Mesothelial cell of epicardium (in vitro differentiated cells): ENCODE measurements at regions not wholly inside any gene's neighbourhood (a gene's known extent, or its start where the extent isn't known, plus 50 kb on each side); places are given as distances from the start of the nearest gene placed in this dataset.

ENCODE experiments used
- DNase-seq, 2 experiments: peaks; one replicate each; pipeline ENCODE4 v3.0.0; 2021; ENCODE audit warnings: low spot score in 2 of 2; ENCODE audit not compliant: unreplicated experiment in 2 of 2
- H3K27ac Mint-ChIP-seq: 2 replicates; pipeline ENCODE4 v1.8.0; 2021; ENCODE audit warnings: mixed read lengths
- H3K27me3 Mint-ChIP-seq: 2 replicates; pipeline ENCODE4 v1.8.0; 2021; ENCODE audit warnings: low read depth, mixed read lengths
- H3K36me3 Mint-ChIP-seq: 2 replicates; pipeline ENCODE4 v1.8.0; 2021; ENCODE audit warnings: mixed read lengths
- H3K4me1 Mint-ChIP-seq: 2 replicates; pipeline ENCODE4 v1.8.0; 2021; ENCODE audit warnings: mixed read lengths
- H3K4me3 Mint-ChIP-seq: 2 replicates; pipeline ENCODE4 v1.8.0; 2021; ENCODE audit warnings: mild to moderate bottlenecking, moderate library complexity, mixed read lengths
- H3K9me3 Mint-ChIP-seq: 2 replicates; pipeline ENCODE4 v1.8.0; 2021; ENCODE audit warnings: mixed read lengths
- CTCF ChIP-seq: fragments of 200-600 bp; sonication (generic); IDR thresholded peaks from one replicate; pipeline ENCODE4 v1.5.0; 2021; ENCODE audit warnings: antibody characterized with exemption; ENCODE audit not compliant: unreplicated experiment

- Mint-ChIP-seq H3K4me1 (peaks cover 4% of the 10 kb centered on the region), H3K27ac (no peak overlapping the region), H3K36me3 (peaks cover 13% of the 10 kb centered on the region), H3K9me3 (peaks cover 27% of the 10 kb centered on the region), H3K27me3 (no peaks in the 10 kb centered on the region), H3K4me3 (no peak overlapping the region)
- no peak for TF ChIP-seq CTCF
- DNase-seq: no peak
Measured at GRCh38 chr11:92432515-92432914, 207.9 kb downstream of the FAT3 start.

- H3K9me3 Mint-ChIP-seq: no peaks in the 10 kb centered on the region
- peaks cover 36% of the 10 kb centered on the region for H3K4me1 Mint-ChIP-seq
- TF ChIP-seq CTCF: no peak
- H3K4me3 Mint-ChIP-seq: no peak overlapping the region
- H3K27ac Mint-ChIP-seq: peak overlapping the region; percentile 37
- no peaks in the 10 kb centered on the region for H3K27me3 Mint-ChIP-seq
- no peaks in the 10 kb centered on the region for H3K36me3 Mint-ChIP-seq
- DNase-seq: no peak
Measured at GRCh38 chr11:92436034-92436920, 211.7 kb downstream of the FAT3 start.

- H3K4me1 Mint-ChIP-seq: peaks cover 58% of the 10 kb centered on the region
- DNase-seq: no peak
- no peaks in the 10 kb centered on the region for H3K27me3 Mint-ChIP-seq
- no peak overlapping the region for H3K4me3 Mint-ChIP-seq
- no peaks in the 10 kb centered on the region for H3K36me3 Mint-ChIP-seq
- no peak for TF ChIP-seq CTCF
- H3K9me3 Mint-ChIP-seq: no peaks in the 10 kb centered on the region
- peak overlapping the region; percentile 36 for H3K27ac Mint-ChIP-seq
Measured at GRCh38 chr11:92439133-92439532, 214.5 kb downstream of the FAT3 start.

GRCh38 chr11:92440701-92441442 is 216.3 kb downstream of the FAT3 start:
- TF ChIP-seq CTCF: no peak
- Mint-ChIP-seq H3K9me3 (no peaks in the 10 kb centered on the region), H3K4me1 (peaks cover 60% of the 10 kb centered on the region), H3K27me3 (no peaks in the 10 kb centered on the region), H3K4me3 (no peak overlapping the region), H3K27ac (peak overlapping the region; percentile 87), H3K36me3 (no peaks in the 10 kb centered on the region)
- no peak for DNase-seq

GRCh38 chr11:92441443-92441726 is 216.8 kb downstream of the FAT3 start:
- Mint-ChIP-seq H3K4me3 (no peak overlapping the region), H3K27ac (peak overlapping the region; percentile 87)

More at GRCh38 chr11:92441443-92441726, 216.8 kb downstream of the FAT3 start:
- H3K9me3 Mint-ChIP-seq: no peaks in the 10 kb centered on the region
- H3K4me1 Mint-ChIP-seq: peaks cover 63% of the 10 kb centered on the region
- H3K27me3 Mint-ChIP-seq: no peaks in the 10 kb centered on the region
- no peak for TF ChIP-seq CTCF
- no peak for DNase-seq
- H3K36me3 Mint-ChIP-seq: no peaks in the 10 kb centered on the region
